ENCODE measurements at regions not wholly inside any gene's neighbourhood (a gene's known extent, or its start where the extent isn't known, plus 50 kb on each side); places are given as distances from the start of the nearest gene placed in this dataset.

DNA sequence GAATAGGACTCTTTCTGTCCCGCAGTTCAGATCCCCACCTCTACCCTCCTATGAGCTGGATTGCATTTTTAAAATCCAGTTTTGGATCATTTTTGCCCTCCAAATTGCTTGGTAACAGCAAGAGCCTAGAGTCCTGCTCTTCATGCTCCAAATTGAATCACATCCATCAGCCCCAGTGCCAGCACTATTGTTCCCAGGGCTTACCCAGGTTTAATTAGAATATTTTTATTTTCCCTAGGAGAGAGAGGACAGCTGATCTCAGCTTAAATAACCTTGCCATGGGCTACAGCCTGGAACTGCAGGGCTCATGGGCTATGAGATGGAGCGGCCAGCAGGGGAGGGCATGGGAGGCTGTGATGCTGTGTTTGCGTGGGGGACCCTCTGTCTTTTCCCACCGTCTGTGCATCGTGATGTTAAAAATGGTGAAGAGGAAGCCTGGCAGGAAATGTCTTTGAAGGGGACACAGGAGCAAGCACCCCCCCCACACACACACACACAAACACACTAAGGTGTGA lies 59.4 kb upstream of the WSCD2 start:
- TF ChIP-seq, protein P1, sequence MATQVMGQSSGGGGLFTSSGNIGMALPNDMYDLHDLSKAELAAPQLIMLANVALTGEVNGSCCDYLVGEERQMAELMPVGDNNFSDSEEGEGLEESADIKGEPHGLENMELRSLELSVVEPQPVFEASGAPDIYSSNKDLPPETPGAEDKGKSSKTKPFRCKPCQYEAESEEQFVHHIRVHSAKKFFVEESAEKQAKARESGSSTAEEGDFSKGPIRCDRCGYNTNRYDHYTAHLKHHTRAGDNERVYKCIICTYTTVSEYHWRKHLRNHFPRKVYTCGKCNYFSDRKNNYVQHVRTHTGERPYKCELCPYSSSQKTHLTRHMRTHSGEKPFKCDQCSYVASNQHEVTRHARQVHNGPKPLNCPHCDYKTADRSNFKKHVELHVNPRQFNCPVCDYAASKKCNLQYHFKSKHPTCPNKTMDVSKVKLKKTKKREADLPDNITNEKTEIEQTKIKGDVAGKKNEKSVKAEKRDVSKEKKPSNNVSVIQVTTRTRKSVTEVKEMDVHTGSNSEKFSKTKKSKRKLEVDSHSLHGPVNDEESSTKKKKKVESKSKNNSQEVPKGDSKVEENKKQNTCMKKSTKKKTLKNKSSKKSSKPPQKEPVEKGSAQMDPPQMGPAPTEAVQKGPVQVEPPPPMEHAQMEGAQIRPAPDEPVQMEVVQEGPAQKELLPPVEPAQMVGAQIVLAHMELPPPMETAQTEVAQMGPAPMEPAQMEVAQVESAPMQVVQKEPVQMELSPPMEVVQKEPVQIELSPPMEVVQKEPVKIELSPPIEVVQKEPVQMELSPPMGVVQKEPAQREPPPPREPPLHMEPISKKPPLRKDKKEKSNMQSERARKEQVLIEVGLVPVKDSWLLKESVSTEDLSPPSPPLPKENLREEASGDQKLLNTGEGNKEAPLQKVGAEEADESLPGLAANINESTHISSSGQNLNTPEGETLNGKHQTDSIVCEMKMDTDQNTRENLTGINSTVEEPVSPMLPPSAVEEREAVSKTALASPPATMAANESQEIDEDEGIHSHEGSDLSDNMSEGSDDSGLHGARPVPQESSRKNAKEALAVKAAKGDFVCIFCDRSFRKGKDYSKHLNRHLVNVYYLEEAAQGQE (IDR thresholded peaks at IDR 0.05; ENCODE audit: low read depth), result no peak

DNA sequence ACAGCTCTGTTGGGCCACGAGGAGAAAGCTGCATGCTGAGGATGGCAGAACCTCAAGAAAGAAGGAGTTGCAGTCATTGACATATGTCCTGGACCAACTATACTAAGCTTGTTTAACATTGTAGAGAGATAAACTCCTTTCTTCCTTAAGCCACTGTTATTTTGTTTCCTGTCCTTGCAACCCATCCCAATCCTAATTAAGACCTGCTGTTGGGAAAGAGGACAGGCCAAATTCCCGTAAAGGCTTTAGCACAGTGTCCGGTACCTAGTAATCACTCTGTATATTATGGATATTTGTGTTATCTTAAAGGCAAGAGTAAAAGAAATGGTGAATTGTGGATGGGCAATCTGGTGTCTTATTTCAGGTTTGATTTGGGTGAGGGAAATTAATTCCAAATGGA lies 53.5 kb upstream of the WSCD2 start:
- TF ChIP-seq, protein P2, sequence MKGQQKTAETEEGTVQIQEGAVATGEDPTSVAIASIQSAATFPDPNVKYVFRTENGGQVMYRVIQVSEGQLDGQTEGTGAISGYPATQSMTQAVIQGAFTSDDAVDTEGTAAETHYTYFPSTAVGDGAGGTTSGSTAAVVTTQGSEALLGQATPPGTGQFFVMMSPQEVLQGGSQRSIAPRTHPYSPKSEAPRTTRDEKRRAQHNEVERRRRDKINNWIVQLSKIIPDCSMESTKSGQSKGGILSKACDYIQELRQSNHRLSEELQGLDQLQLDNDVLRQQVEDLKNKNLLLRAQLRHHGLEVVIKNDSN (IDR thresholded peaks at IDR 0.05), result no peak
- TF ChIP-seq CEBPB (IDR thresholded peaks at IDR 0.05), result no peak
- TF ChIP-seq CREB1 (IDR thresholded peaks at IDR 0.05; ENCODE audit: low read depth), result no peak

DNA sequence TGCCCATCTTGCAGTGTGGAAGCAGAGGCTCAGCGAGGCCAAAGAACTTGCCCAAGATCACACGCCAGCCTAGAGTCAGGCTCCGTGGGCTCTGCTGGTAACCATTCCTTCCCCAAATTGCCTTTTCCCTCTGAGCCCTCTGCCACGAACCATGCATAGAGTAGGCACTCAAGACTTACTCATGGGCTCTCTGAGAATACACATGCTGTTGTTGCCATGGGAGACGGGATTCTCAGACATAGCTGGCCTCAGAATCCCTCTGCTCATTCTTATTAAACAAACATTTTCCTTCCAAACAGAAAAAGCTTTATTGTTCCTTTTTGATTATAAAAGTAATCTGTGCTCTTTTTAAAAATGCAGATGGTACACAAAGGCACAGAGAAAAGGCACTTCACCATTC lies 52.5 kb upstream of the WSCD2 start:
- TF ChIP-seq ZBTB7A (IDR thresholded peaks at IDR 0.05; ENCODE audit: low read depth), result no peak
- TF ChIP-seq FOXM1 (IDR thresholded peaks at IDR 0.05; ENCODE audit: borderline replicate concordance, low read depth), result no peak
- TF ChIP-seq, protein P3, sequence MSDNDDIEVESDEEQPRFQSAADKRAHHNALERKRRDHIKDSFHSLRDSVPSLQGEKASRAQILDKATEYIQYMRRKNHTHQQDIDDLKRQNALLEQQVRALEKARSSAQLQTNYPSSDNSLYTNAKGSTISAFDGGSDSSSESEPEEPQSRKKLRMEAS (IDR thresholded peaks at IDR 0.05), result no peak
- no peak for TF ChIP-seq EP300 (IDR thresholded peaks at IDR 0.05; ENCODE audit: borderline replicate concordance)
- no peak for TF ChIP-seq CREB1 (IDR thresholded peaks at IDR 0.05; ENCODE audit: low read depth)
- TF ChIP-seq CEBPB (IDR thresholded peaks at IDR 0.05), result no peak
- no peak for TF ChIP-seq TEAD4 (IDR thresholded peaks at IDR 0.05)
- no peak for TF ChIP-seq YY1 (IDR thresholded peaks at IDR 0.05; ENCODE audit: low read depth)
- TF ChIP-seq NFIC (IDR thresholded peaks at IDR 0.05), result no peak
- TF ChIP-seq, protein P1 (IDR thresholded peaks at IDR 0.05; ENCODE audit: low read depth), result no peak
- no peak for TF ChIP-seq TAF1 (IDR thresholded peaks at IDR 0.05; ENCODE audit: low read depth)
- TF ChIP-seq EGR1 (IDR thresholded peaks at IDR 0.05), result no peak
- no peak for TF ChIP-seq RAD21 (IDR thresholded peaks at IDR 0.05; ENCODE audit: low read depth)
- TF ChIP-seq, protein P2 (IDR thresholded peaks at IDR 0.05), result no peak
- no peak for TF ChIP-seq TCF12 (IDR thresholded peaks at IDR 0.05; ENCODE audit: low read depth)

DNA sequence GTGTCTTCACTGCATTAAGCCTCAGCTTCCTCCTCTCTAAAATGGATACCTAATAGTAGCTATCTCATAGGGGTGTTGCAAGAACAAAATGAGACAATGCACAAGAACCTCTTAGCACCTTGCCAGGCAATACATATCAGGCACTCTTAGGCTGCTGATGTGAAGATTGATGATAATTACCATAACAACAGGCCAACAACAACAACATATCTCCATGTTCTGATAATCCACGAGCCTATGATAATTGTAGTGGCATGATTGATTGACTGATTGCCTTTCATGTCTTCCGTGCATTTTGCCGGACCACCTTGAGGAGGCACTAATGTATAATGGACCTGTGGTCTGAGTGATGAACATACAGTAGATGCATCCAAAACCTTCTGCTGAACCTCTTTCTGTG lies 50.7 kb upstream of the WSCD2 start:
- TF ChIP-seq CEBPB (IDR thresholded peaks at IDR 0.05), result no peak
- no peak for TF ChIP-seq TEAD4 (IDR thresholded peaks at IDR 0.05)
- TF ChIP-seq, protein P2 (IDR thresholded peaks at IDR 0.05), result no peak
- no peak for TF ChIP-seq ZBTB7A (IDR thresholded peaks at IDR 0.05; ENCODE audit: low read depth)

Measured in Ishikawa (cell line).